ENCODE measurements at regions not wholly inside any gene's neighbourhood (a gene's known extent, or its start where the extent isn't known, plus 50 kb on each side); places are given as distances from the start of the nearest gene placed in this dataset.

DNA sequence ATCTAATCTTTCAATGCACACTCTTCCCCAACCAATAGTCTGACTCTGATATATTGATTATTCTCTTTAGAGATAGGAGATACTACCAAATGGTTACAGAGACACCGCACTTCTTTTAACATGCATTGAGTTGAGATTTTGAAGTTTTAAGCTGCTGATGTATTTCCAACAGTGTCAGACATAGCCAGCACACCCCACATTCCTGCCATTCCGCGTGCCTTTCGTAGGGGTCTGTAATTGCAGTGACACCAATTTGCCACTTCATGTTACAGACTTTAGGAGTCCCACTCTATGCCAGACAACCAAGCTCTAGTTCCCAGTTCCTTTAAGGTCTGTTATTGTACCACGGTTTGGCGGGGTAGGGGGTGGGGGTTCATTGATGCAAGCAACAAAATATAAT lies 618.2 kb upstream of the FRG1 start:
- BruUV-seq (replicated peaks) = no TSS peak
- Histone ChIP-seq H3K4me1 (ENCODE audit: control insufficient read depth, insufficient read depth, low read length) (no peaks in the 10 kb centered on the region), H3K27ac (ENCODE audit: insufficient read depth, low read length) (no peak overlapping the region), H4K5ac (ENCODE audit: low read depth, low read length) (no peak overlapping the region), H4K91ac (ENCODE audit: insufficient read depth, low read depth, low read length) (no peak overlapping the region), H2AFZ (replicated peaks; ENCODE audit: low read length, poor library complexity) (no peak overlapping the region), H2AK5ac (ENCODE audit: low read depth, low read length) (no peak overlapping the region), H3K9me3 (ENCODE audit: control insufficient read depth, insufficient read depth, low read length) (peaks cover 12% of the 10 kb centered on the region), H3K9me1 (ENCODE audit: insufficient read depth, low read length) (no peaks in the 10 kb centered on the region), H3K36me3 (ENCODE audit: control insufficient read depth, insufficient read depth, low read length) (no peaks in the 10 kb centered on the region), H2AK9ac (replicated peaks; ENCODE audit: low read depth, low read length, poor library complexity) (no peak overlapping the region), H3K18ac (ENCODE audit: low read depth, low read length) (no peak overlapping the region), H3K9ac (ENCODE audit: low read depth, low read length) (no peak overlapping the region), H4K20me1 (ENCODE audit: insufficient read depth, low read length) (no peaks in the 10 kb centered on the region), H2BK5ac (ENCODE audit: low read depth, low read length, poor library complexity, severe bottlenecking) (no peak overlapping the region), H4K8ac (ENCODE audit: low read depth in 2 of 2, low read length in 2 of 2) (no peak overlapping the region), H3K79me1 (ENCODE audit: low read depth in 1 of 2, low read length in 2 of 2) (no peaks in the 10 kb centered on the region), H2BK120ac (ENCODE audit: low read depth, low read length) (no peak overlapping the region), H3K4ac (ENCODE audit: low read depth, low read length) (no peak overlapping the region), H2BK15ac (ENCODE audit: low read depth, low read length) (no peak overlapping the region), H3K4me3 (ENCODE audit: insufficient read depth, low read depth, low read length) (no peak overlapping the region), H3K4me2 (ENCODE audit: low read depth, low read length) (no peak overlapping the region), H3K23ac (ENCODE audit: low read depth, low read length) (no peak overlapping the region), H2BK20ac (ENCODE audit: low read depth, low read length) (no peak overlapping the region), H3K14ac (replicated peaks; ENCODE audit: low read depth, low read length) (no peak overlapping the region), H3K27me3 (ENCODE audit: control insufficient read depth, insufficient read depth, low read length) (no peaks in the 10 kb centered on the region), H3K56ac (ENCODE audit: extremely low read depth, insufficient read depth, low read length) (no peak overlapping the region)
- intact Hi-C loops (cut with micrococcal nuclease) = no loop called here
- WGBS, 2 experiments (ENCODE audit: extremely low coverage in 2 of 2, insufficient read length in 1 of 2) = no CpG with 5 or more reads among the region's 6 CpGs
- DNase-seq (no peak), ATAC-seq (ENCODE audit: low read depth) (no peak)
- dilution Hi-C loops (cut with HindIII; ENCODE audit: low sequenced_read_pairs, unreplicated experiment) = no loop called here
- in situ Hi-C loops (cut with MboI; ENCODE audit: low sequenced_read_pairs) = no loop called here
- ChIA-PET POLR2A (ENCODE audit: unreplicated experiment) (no interaction called here), CTCF (no interaction called here)
- TF ChIP-seq POLR2A (IDR thresholded peaks at IDR 0.05; ENCODE audit: low read depth, low read length) = no peak

Data from IMR-90 (cell line).